Adrenal gland (tissue), 5 donors: ENCODE measurements at regions not wholly inside any gene's neighbourhood (a gene's known extent, or its start where the extent isn't known, plus 50 kb on each side); places are given as distances from the start of the nearest gene placed in this dataset.

ENCODE experiments used
- CTCF ChIP-seq, 6 experiments: fragments of 450-650 bp in 4 of 6; fragments of 200-600 bp in 2 of 6; sonication (generic) in 1 of 6; IDR thresholded peaks; 1 replicate in 5 of 6; 2 replicates in 1 of 6; pipeline versions ENCODE4 v1.5.1 to v1.8.0; 2016 to 2021; ENCODE audit warnings: antibody characterized with exemption in 6 of 6, mild to moderate bottlenecking in 2 of 6, moderate library complexity in 1 of 6
- POLR2A ChIP-seq, 2 donors: fragments of 450-650 bp; IDR thresholded peaks; one replicate each; pipeline ENCODE4 v1.6.1; 2017; ENCODE audit warnings: antibody characterized with exemption in 2 of 2, mild to moderate bottlenecking in 2 of 2, moderate library complexity in 1 of 2
- donor health status: DM: no; HTN: no; CAD: no.

- TF ChIP-seq CTCF (IDR thresholded peaks at IDR 0.05) (no peak), POLR2A (IDR thresholded peaks at IDR 0.05) (no peak)
Observed at GRCh38 chr17:63277629-63278028, 168.5 kb downstream of the CYB561 start.
